IMR-90 (cell line): ENCODE measurements at regions not wholly inside any gene's neighbourhood (a gene's known extent, or its start where the extent isn't known, plus 50 kb on each side); places are given as distances from the start of the nearest gene placed in this dataset.

Experiments used
- CHD1 ChIP-seq: IDR thresholded peaks from 2 replicates; pipeline ENCODE4 v1.6.1; 2012; ENCODE audit warnings: low read depth, low read length, improper control_type of control experiment
- POLR2A ChIP-seq: IDR thresholded peaks from 2 replicates; pipeline ENCODE4 v1.6.1; 2012; ENCODE audit warnings: mild to moderate bottlenecking, low read depth, low read length
- TF ChIP-seq, protein P1 (sequence below): conservative IDR thresholded peaks from 2 replicates; pipeline ENCODE4 v1.5.1; 2012; ENCODE audit warnings: mild to moderate bottlenecking, low read depth, low read length, improper control_type of control experiment

DNA sequence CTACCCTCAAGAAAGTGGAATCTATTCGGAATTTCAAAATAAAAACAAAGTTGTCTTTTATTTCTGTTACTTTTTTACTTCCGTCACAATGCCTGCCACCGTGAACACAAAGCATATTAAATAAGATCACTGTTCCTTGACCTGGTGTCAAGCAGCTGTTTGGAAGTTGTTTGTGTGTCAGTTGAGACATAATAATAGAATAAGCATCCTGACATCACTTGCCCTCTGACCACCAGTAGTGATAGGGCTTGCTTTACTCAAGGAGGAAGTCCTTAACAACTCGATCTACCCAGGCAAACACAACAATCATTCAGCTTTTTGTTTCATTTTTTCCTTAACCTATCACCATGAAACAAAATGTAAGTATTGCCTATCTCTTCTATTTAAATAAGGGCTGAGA lies 454.4 kb upstream of the RASGRP1 start:
- TF ChIP-seq, protein P1, sequence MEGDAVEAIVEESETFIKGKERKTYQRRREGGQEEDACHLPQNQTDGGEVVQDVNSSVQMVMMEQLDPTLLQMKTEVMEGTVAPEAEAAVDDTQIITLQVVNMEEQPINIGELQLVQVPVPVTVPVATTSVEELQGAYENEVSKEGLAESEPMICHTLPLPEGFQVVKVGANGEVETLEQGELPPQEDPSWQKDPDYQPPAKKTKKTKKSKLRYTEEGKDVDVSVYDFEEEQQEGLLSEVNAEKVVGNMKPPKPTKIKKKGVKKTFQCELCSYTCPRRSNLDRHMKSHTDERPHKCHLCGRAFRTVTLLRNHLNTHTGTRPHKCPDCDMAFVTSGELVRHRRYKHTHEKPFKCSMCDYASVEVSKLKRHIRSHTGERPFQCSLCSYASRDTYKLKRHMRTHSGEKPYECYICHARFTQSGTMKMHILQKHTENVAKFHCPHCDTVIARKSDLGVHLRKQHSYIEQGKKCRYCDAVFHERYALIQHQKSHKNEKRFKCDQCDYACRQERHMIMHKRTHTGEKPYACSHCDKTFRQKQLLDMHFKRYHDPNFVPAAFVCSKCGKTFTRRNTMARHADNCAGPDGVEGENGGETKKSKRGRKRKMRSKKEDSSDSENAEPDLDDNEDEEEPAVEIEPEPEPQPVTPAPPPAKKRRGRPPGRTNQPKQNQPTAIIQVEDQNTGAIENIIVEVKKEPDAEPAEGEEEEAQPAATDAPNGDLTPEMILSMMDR: no peak
- TF ChIP-seq CHD1: no peak
- no peak for TF ChIP-seq POLR2A
